ENCODE measurements at regions not wholly inside any gene's neighbourhood (a gene's known extent, or its start where the extent isn't known, plus 50 kb on each side); places are given as distances from the start of the nearest gene placed in this dataset.

DNA sequence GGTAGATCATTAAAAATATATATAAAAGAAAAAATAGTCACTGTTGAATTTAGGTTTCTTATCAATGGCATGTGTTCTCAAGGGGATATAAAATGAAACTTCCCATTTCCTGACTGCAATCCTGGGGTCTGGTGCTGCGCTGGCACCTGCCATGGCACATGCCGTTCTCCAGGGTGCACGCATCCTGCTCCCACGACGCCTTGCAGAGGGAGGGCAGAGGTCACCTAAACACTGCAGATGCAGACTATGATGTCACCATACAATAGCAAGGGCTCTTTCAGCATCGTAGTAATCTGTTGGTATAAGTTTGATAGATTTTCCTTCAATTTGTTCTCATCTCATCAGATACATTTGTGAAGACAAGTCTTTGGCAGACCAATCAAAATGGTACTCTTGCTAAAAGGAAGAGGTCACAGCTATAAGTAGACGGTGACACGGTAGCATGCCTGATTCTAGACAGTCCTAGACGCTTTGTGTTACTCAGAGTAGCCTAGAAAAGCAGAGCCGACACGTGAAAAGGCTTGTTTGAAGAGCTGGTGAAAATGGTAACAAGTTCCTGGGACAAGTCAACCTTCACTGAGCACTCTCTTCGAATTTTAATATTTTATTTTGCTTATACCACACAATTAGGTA lies 761.4 kb downstream of the DCDC2C start:
- H3K9me3 ChIP-seq (replicated peaks) = no peaks in the 10 kb centered on the region

DNA sequence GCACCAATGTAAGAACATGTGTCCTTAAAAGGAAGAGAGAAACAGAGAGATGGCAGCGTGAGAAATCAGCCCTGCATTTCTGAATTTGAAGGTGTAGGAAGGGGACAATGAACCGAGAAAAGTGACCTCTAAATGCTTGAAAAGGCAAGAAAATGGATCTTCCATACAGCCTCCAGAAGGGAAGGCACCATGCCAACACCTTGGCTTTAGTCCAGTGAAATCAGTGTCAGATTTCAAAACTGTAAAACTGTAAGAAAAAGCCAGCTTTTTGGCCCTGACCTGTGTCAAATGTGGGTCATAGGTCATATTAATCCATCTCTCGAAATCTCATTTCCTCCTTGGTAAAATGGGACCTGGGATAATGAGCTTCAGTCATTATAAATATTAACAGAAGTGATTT lies 762.3 kb downstream of the DCDC2C start:
- Histone ChIP-seq H3K4me3 (no peak overlapping the region), H3K9me3 (replicated peaks) (no peaks in the 10 kb centered on the region), H3K4me1 (no peaks in the 10 kb centered on the region), H3K36me3 (no peaks in the 10 kb centered on the region), H3K27ac (replicated peaks) (no peak overlapping the region), H3K27me3 (ENCODE audit: low read depth) (no peaks in the 10 kb centered on the region)
- TF ChIP-seq, protein P1, sequence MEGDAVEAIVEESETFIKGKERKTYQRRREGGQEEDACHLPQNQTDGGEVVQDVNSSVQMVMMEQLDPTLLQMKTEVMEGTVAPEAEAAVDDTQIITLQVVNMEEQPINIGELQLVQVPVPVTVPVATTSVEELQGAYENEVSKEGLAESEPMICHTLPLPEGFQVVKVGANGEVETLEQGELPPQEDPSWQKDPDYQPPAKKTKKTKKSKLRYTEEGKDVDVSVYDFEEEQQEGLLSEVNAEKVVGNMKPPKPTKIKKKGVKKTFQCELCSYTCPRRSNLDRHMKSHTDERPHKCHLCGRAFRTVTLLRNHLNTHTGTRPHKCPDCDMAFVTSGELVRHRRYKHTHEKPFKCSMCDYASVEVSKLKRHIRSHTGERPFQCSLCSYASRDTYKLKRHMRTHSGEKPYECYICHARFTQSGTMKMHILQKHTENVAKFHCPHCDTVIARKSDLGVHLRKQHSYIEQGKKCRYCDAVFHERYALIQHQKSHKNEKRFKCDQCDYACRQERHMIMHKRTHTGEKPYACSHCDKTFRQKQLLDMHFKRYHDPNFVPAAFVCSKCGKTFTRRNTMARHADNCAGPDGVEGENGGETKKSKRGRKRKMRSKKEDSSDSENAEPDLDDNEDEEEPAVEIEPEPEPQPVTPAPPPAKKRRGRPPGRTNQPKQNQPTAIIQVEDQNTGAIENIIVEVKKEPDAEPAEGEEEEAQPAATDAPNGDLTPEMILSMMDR (IDR thresholded peaks at IDR 0.05; ENCODE audit: borderline replicate concordance) = no peak
- no peak for DNase-seq
- intact Hi-C loops (cut with micrococcal nuclease) = no loop called here

More for the DNA sequence above, 761.4 kb downstream of the DCDC2C start:
- no peak overlapping the region for H3K27ac ChIP-seq (replicated peaks)
- H3K27me3 ChIP-seq (ENCODE audit: low read depth) = no peaks in the 10 kb centered on the region
- H3K36me3 ChIP-seq = no peaks in the 10 kb centered on the region
- TF ChIP-seq, protein P1 (IDR thresholded peaks at IDR 0.05; ENCODE audit: borderline replicate concordance) = no peak
- H3K4me3 ChIP-seq = no peak overlapping the region
- H3K4me1 ChIP-seq = no peaks in the 10 kb centered on the region
- no peak for DNase-seq
- intact Hi-C loops (cut with micrococcal nuclease) = no loop called here

DNA sequence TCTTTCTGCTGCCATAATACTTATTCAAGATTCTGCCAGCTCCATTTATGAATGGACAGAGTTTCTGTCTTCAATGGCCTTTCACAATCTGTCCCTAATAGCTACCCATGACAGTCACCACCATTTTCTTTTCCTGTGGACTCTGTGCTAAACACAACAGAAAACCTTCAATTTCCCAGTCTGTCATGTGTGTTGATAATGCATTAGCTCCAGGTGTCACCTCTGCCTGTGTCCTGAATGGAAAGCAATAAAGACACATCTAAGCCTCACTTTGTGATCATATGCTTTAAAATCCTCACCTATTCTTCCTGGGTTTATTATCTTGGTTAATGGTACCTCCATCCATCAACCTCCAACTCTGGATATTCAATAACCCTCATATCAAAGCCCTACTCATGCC lies 772.2 kb downstream of the DCDC2C start:
- Histone ChIP-seq H3K9me3 (replicated peaks) (peaks cover 8% of the 10 kb centered on the region), H3K27ac (replicated peaks) (no peak overlapping the region), H3K4me1 (no peaks in the 10 kb centered on the region), H3K36me3 (no peaks in the 10 kb centered on the region), H3K27me3 (ENCODE audit: low read depth) (no peaks in the 10 kb centered on the region), H3K4me3 (no peak overlapping the region)
- intact Hi-C loops (cut with micrococcal nuclease) = no loop called here
- DNase-seq = no peak
- TF ChIP-seq, protein P1 (IDR thresholded peaks at IDR 0.05; ENCODE audit: borderline replicate concordance) = no peak

DNA sequence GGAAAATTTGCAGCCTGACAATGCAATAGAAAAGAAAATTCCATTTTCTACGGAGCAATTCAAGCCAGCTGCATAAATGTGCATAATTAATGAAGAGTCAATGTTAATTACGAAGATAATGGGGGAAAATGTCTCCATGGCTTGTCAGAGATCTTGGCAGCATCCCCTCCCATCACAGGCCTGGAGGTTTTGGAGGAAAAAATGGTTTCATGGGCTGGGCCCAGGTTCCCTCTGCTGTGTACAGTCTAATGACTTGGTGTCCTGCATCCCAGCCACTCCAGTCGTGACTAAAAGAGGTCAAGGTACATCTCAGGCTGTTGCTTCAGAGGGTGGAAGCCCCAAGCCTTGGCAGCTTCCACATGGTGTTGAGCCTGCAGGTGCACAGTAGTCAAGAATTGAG lies 779.7 kb downstream of the DCDC2C start:
- no peak overlapping the region for H3K4me3 ChIP-seq
- no peak for DNase-seq
- peaks cover 20% of the 10 kb centered on the region for H3K9me3 ChIP-seq (replicated peaks)
- no peaks in the 10 kb centered on the region for H3K36me3 ChIP-seq
- H3K27me3 ChIP-seq (ENCODE audit: low read depth) = no peaks in the 10 kb centered on the region
- intact Hi-C loops (cut with micrococcal nuclease) = no loop called here
- H3K27ac ChIP-seq (replicated peaks) = no peak overlapping the region
- no peaks in the 10 kb centered on the region for H3K4me1 ChIP-seq
- TF ChIP-seq, protein P1 (IDR thresholded peaks at IDR 0.05; ENCODE audit: borderline replicate concordance) = no peak

DNA sequence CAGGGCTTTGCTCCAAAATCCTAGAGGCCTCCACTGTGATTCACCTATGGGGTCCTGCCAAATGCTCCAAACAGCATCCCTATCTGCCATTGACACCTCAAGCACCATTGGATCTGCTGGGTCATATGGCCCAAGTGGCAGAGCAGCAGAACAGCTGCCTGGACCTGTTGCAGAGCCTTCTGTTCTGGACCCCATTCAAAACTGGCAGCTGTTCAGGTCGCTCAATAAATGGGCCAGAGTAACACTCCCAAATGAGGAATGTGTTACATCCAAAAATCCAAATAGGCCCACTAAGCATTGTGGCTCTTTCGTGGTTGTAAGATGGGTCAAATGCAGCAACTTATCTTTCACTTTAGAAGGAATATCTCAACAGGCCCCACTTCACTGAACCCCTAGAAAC lies 783.6 kb downstream of the DCDC2C start:
- no peaks in the 10 kb centered on the region for H3K4me1 ChIP-seq
- peaks cover 19% of the 10 kb centered on the region for H3K9me3 ChIP-seq (replicated peaks)
- TF ChIP-seq, protein P1 (IDR thresholded peaks at IDR 0.05; ENCODE audit: borderline replicate concordance) = no peak
- H3K27ac ChIP-seq (replicated peaks) = no peak overlapping the region
- H3K27me3 ChIP-seq (ENCODE audit: low read depth) = no peaks in the 10 kb centered on the region
- no peaks in the 10 kb centered on the region for H3K36me3 ChIP-seq
- intact Hi-C loops (cut with micrococcal nuclease) = no loop called here
- no peak overlapping the region for H3K4me3 ChIP-seq
- no peak for DNase-seq

Measured in left ventricle myocardium inferior (tissue), 1 donor.